Left ventricle myocardium superior (tissue), 1 donor: ENCODE measurements at regions not wholly inside any gene's neighbourhood (a gene's known extent, or its start where the extent isn't known, plus 50 kb on each side); places are given as distances from the start of the nearest gene placed in this dataset.

Experiments
- ATAC-seq: fragments of 200-7000 bp; cut with Tn5 transposase; one replicate; pipeline ENCODE4 v1.9.1; 2020; ENCODE audit warnings: mild to moderate bottlenecking, moderate library complexity
- DNase-seq: peaks from one replicate; pipeline ENCODE4 v3.0.0-alpha.2; 2020
- intact Hi-C: fragments of 100-400 bp; cut with micrococcal nuclease; formaldehyde crosslinking; loops from one replicate; pipeline ENCODE4 v1.11.0; 2022
- donor health status: DM: no; HTN: yes; CAD: no; lungs with severe emphysema.

DNA sequence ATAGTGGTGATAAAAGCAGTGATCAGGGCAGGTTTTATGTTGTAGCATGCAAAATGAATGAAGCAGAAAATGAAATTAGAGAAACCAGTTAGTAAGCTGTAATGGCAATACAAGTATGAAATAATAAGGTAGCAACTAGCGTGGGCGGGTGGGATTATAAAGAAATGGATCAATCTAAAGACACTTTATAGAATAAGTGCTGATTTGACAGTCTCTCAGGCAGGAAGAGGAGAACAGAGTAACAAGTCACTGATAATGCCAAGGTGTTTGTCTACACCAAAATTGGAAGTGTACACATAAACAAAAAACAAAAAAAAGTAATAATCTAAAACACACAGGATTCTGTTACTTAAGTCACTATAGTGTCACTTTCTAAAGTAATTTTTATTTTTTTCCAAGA, 51.0 kb upstream of the PCBP1 start:
- no peak for ATAC-seq
- DNase-seq, result no peak
- intact Hi-C loops, result no loop called here

DNA sequence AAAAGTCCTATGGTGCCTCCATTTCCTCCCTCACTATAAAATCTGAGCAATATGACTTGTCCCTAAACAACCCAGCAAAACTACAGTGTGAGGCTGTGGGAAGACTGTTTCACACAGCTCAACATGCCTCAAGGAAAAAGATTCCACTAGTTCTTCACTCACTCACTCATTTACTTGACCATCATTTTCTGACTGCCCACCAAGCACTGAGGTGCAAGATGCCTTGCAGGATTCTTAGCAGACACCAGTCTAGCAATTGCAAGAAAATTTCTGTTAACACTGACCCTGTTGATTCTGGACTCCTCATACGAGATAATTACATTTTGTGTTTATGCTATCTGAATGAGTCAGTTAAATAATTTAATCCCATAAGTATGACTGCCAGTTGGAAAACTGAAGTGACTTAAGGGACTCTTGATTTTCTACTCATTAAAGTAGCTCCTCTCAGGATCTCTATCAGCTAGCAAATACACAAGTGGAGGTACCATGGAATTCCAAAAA, 51.9 kb upstream of the PCBP1 start:
- intact Hi-C loops, result no loop called here
- DNase-seq (no peak), ATAC-seq (no peak)

DNA sequence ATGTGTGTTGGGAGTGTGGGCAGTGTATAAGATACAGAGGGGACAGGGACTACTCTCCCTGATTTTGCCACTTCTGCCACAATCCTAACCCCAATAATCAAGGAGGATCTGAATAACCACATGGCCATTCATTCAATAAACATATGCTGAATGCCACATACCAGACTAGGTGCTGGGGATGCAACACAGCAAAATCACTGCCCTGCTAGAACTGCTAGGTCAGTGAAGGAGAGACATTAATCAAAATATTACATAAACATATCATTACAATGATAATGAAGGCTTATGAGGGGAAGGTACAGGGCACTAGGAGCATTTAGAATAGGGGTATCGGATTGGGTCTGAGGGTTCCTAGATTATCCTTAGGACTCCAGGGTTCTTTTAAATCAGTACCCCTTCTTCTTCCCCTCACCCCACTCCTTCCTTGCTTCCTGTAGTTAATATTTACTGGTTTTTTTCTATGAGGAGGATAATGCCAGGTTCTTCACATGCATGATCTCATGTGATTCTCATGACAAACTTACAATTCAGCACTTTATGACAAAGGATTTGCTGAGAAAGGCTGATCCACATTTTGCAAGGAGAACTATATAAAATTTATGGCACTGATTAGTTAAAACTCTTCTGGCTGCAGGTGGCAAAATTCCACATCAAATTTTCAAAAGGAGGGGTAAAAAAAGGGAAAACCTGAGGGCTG, 56.4 kb upstream of the PCBP1 start:
- ATAC-seq (no peak), DNase-seq (no peak)
- intact Hi-C loops, result no loop called here

DNA sequence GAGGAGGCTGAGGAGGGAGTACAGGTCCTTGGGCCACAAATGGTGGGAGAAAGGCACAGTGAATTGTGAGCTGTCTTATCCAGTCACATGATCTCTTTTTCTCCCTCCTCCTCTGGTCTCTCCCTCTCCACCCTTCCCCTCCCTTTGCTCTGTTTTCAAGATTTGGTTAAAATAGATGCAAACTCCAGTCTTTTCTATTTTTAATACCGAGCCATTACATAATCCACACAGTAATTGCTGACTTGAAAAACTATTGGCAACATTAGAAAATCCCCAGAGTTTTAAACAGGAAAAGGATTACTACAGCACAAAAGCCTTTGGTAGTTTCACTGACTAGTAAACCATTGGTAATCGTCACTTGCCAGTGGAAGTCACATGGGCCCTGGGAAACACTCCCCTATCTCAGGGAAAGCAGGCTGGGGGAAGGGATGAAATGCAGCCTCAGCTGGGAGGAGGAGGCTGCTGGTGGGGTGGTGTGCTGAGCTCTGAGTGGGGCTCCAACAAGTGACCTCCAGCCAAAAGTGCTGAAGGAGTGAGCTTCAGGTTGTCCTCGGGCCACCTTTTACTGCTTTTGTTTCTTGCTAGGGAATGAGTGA, 57.4 kb upstream of the PCBP1 start:
- intact Hi-C loops, result no loop called here
- DNase-seq (peak; percentile 65), ATAC-seq (peak; percentile 94)

DNA sequence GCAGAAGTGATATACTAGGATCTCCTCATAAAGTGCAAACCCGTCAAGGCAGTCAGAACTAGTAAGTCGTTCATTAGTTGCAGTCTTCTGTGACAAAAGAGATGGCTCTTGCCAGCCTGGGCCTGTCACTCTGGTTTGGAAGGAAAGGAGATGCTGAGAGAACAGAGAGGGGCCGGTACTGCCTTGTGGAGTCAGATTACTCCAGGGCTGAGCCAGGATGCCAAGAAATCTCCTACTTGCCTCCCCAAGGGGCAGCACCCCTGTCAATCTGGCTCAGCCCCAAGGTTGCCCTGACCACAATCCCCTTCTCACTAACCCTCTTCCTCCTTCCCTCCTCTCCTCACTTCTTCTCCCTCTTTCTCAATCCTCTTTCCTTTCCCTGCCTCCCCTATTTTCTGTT, 62.9 kb upstream of the ASPRV1 start:
- no peak for DNase-seq
- intact Hi-C loops, result no loop called here
- no peak for ATAC-seq

DNA sequence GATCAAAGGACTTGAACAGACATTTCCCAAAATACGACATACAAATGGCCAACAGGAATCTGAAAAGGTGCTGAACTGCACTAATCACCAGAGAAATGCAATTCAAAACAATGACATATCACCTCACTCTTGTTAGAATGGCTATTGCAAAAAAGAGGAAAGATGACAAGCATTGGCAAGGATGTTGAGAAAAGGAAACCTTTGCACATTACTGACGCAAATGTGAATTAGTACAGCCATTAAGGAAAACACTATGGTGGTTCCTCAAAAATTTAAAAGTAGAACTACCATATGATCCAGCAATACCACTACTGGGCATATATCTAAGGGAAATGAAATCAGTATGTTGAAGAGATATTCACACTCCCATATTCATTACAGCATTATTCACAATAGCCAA, 57.7 kb upstream of the ASPRV1 start:
- no peak for ATAC-seq
- DNase-seq, result no peak
- intact Hi-C loops, result no loop called here

DNA sequence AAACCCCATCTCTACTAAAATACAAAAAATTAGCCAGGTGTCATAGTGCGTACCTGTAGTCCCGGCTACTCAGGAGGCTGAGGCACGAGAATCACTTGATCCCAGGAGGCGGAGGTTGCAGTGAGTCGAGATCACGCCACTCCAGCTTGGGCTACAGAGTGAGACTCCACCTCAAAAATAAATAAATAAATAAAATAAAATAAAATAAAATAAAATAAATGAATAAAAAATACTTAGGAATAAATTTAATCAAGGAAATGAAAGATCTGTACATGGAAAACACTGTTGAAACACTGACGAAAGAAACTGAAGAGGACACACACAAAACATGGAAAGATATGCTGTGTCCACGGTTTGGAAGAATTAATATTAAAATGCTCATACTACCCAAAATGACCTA, 56.5 kb upstream of the ASPRV1 start:
- intact Hi-C loops, result no loop called here
- DNase-seq, result no peak
- no peak for ATAC-seq

DNA sequence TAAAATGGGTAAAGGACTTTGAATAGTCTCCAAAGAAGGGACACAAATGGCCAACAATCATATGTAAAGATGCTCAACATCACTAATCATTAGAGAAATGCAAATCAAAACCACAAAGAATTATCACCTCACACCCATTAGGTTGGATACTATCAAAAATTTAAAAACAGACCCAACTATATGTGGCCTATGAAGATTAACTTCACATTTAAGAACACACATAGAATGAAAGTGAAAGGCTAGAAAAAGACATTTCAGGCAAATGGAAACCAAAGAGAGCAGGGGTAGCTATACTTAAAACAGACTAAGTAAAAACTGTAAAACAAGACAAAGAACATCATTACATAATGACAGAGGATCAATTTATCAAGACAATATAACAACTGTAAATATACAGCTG, 53.5 kb upstream of the ASPRV1 start:
- intact Hi-C loops, result no loop called here
- DNase-seq (no peak), ATAC-seq (no peak)

DNA sequence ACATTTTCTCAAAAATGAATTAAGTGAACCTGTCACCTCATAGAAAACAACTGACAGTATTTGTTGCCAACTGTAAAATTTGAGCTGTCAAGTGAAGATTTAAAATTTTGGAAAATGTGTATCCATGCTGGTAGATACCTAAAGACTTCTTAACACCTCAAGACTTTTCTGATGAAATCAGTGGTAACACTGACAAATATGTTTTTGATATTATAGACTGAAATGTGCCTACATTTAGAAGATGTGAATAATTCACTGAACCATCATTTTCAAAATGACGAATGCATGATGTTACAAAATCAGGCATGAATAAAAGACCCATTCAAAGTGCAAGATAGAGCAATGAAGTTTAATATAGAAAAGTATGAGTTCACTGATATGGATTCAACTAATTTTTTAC, 51.5 kb upstream of the ASPRV1 start:
- intact Hi-C loops, result no loop called here
- DNase-seq (no peak), ATAC-seq (no peak)

DNA sequence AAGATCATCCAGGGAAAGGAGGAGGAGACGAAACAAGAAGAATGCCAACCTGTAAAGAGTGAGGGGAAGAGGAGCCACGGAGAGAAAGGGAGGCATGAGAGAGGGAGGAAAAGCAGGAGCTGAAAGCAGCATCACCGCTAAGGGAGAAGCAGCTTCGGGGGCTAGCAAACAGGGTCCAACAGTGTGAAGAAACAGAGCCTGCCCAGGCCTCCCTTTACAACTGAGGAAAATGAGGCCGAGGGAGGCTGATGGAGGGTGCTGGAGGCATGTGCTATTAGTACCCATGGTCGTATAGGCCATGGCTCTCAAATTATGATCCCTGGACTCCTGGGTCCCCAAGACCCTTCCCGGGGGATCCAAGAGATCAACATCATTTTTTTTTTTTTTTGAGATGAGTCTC, 50.4 kb upstream of the ASPRV1 start:
- ATAC-seq, result no peak
- DNase-seq, result no peak
- intact Hi-C loops, result no loop called here

DNA sequence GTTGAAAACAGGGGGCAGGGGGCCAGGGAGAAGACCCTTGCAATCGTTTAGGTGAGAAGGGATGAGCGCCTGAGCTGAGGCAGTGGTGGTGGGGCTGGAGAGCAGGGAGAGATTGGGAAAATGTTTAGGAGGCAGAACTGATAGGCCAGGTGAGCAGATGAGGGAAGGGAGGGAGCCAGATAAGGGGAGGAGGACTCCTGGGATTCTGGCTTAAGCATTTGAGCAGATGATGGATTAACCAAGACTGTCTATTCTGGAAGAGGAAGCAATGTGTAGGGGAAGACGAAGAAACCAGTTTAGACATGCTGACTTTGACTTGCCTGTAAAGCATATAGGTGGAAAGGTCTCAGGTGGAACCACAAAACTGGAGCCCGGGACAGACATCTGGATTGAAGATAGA, 49.9 kb upstream of the ASPRV1 start:
- intact Hi-C loops, result no loop called here
- no peak for ATAC-seq
- no peak for DNase-seq
